ENCODE measurements at regions not wholly inside any gene's neighbourhood (a gene's known extent, or its start where the extent isn't known, plus 50 kb on each side); places are given as distances from the start of the nearest gene placed in this dataset.

- no peak for DNase-seq
These were observed 485.2 kb downstream of the GABRG1 start for GRCh38 chr4:45638641-45639040.

GRCh38 chr4:45636175-45636574 is 487.7 kb downstream of the GABRG1 start:
- no peak for DNase-seq

- DNase-seq, result no peak
These were observed 494.1 kb downstream of the GABRG1 start for GRCh38 chr4:45629717-45630116.

- DNase-seq, result no peak
These were observed 501.9 kb downstream of the GABRG1 start for GRCh38 chr4:45621971-45622370.

- no peak for DNase-seq
These were observed 503.0 kb downstream of the GABRG1 start for GRCh38 chr4:45620808-45621207.

GRCh38 chr4:45596379-45597101 is 527.3 kb downstream of the GABRG1 start:
- no peak for DNase-seq

GRCh38 chr4:45580334-45580733 is 543.5 kb downstream of the GABRG1 start:
- DNase-seq, result no peak

GRCh38 chr4:45578874-45579273 is 545.0 kb downstream of the GABRG1 start:
- no peak for DNase-seq

- DNase-seq, result no peak
These were observed 547.6 kb downstream of the GABRG1 start for GRCh38 chr4:45576275-45576674.

- no peak for DNase-seq
These were observed 554.2 kb downstream of the GABRG1 start for GRCh38 chr4:45569619-45570018.

- no peak for DNase-seq
These were observed 555.2 kb downstream of the GABRG1 start for GRCh38 chr4:45568694-45569093.

- DNase-seq, result no peak
These were observed 556.8 kb downstream of the GABRG1 start for GRCh38 chr4:45566896-45567603.

- DNase-seq, result peak; percentile 65
These were observed 569.4 kb downstream of the GABRG1 start for GRCh38 chr4:45554423-45554822.

- peak; percentile 36 for DNase-seq
These were observed 573.0 kb downstream of the GABRG1 start for GRCh38 chr4:45550766-45551366.

GRCh38 chr4:45539142-45539814 is 584.6 kb downstream of the GABRG1 start:
- DNase-seq, result no peak

- DNase-seq, result no peak
These were observed 593.4 kb downstream of the GABRG1 start for GRCh38 chr4:45530498-45530897.

GRCh38 chr4:45527160-45527559 is 596.7 kb downstream of the GABRG1 start:
- no peak for DNase-seq

- DNase-seq, result no peak
These were observed 605.0 kb downstream of the GABRG1 start for GRCh38 chr4:45518832-45519231.

GRCh38 chr4:45502471-45502870 is 621.4 kb downstream of the GABRG1 start:
- no peak for DNase-seq

GRCh38 chr4:45484740-45485139 is 639.1 kb downstream of the GABRG1 start:
- DNase-seq, result no peak

GRCh38 chr4:45482346-45482745 is 641.5 kb downstream of the GABRG1 start:
- no peak for DNase-seq

GRCh38 chr4:45477311-45477733 is 646.5 kb downstream of the GABRG1 start:
- DNase-seq, result no peak

GRCh38 chr4:45475548-45475947 is 648.3 kb downstream of the GABRG1 start:
- DNase-seq, result peak; percentile 84

GRCh38 chr4:45472490-45472889 is 651.4 kb downstream of the GABRG1 start:
- no peak for DNase-seq
